Glutamatergic neuron (in vitro differentiated cells): ENCODE measurements at regions not wholly inside any gene's neighbourhood (a gene's known extent, or its start where the extent isn't known, plus 50 kb on each side); places are given as distances from the start of the nearest gene placed in this dataset.
A peak's percentile ranks its signal among the peaks of the same experiment; 100 is the strongest.

ENCODE experiments used
- DNase-seq: peaks from one replicate; pipeline ENCODE4 v3.0.0; 2022
- H3K27ac Mint-ChIP-seq: one replicate; pipeline ENCODE4 v1.8.0; 2020; ENCODE audit warnings: mild to moderate bottlenecking, mixed read lengths, inconsistent platforms; ENCODE audit not compliant: unreplicated experiment
- H3K27me3 Mint-ChIP-seq: one replicate; pipeline ENCODE4 v1.8.0; 2020; ENCODE audit warnings: mild to moderate bottlenecking, moderate library complexity, mixed read lengths, inconsistent platforms; ENCODE audit not compliant: unreplicated experiment
- H3K36me3 Mint-ChIP-seq: one replicate; pipeline ENCODE4 v1.8.0; 2020; ENCODE audit warnings: mild to moderate bottlenecking, mixed read lengths, inconsistent platforms; ENCODE audit not compliant: unreplicated experiment
- H3K4me1 Mint-ChIP-seq: one replicate; pipeline ENCODE4 v1.8.0; 2020; ENCODE audit warnings: mild to moderate bottlenecking, low read depth, mixed read lengths, inconsistent platforms; ENCODE audit not compliant: unreplicated experiment
- H3K4me3 Mint-ChIP-seq: one replicate; pipeline ENCODE4 v1.8.0; 2020; ENCODE audit warnings: mild to moderate bottlenecking, mixed read lengths, inconsistent platforms; ENCODE audit not compliant: unreplicated experiment
- H3K9me3 Mint-ChIP-seq: one replicate; pipeline ENCODE4 v1.8.0; 2020; ENCODE audit warnings: mild to moderate bottlenecking, moderate library complexity, mixed read lengths, inconsistent platforms; ENCODE audit not compliant: unreplicated experiment
- TF ChIP-seq, protein P1 (sequence below): fragments of 200-600 bp; sonication (generic); IDR thresholded peaks from one replicate; pipeline ENCODE4 v1.5.0; 2021; ENCODE audit not compliant: partially characterized antibody, unreplicated experiment

DNA sequence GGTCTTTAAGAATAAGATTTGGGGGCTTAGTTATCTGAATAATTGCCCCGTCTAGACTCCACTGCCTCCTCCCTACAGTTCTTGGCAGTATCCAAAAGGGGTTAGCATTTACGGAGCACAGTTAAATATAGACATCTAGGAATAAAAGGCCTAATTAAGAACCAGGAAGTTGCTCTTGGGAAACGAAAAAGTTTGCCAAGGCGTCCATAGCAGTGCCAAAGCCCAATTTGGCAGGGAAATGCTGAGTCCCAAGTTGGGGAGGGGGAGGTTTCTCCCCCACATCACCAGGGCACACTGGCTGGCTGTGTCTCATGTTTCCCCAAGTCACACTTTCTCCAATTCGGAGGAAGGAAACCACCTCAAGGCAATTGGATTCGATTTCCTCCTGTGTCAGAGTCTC lies 338.7 kb downstream of the FBXW7 start:
- Mint-ChIP-seq H3K27ac (no peak overlapping the region), H3K9me3 (peaks cover 1% of the 10 kb centered on the region), H3K4me3 (no peak overlapping the region), H3K36me3 (no peaks in the 10 kb centered on the region), H3K4me1 (no peaks in the 10 kb centered on the region), H3K27me3 (no peaks in the 10 kb centered on the region)
- DNase-seq = no peak
- TF ChIP-seq, protein P1, sequence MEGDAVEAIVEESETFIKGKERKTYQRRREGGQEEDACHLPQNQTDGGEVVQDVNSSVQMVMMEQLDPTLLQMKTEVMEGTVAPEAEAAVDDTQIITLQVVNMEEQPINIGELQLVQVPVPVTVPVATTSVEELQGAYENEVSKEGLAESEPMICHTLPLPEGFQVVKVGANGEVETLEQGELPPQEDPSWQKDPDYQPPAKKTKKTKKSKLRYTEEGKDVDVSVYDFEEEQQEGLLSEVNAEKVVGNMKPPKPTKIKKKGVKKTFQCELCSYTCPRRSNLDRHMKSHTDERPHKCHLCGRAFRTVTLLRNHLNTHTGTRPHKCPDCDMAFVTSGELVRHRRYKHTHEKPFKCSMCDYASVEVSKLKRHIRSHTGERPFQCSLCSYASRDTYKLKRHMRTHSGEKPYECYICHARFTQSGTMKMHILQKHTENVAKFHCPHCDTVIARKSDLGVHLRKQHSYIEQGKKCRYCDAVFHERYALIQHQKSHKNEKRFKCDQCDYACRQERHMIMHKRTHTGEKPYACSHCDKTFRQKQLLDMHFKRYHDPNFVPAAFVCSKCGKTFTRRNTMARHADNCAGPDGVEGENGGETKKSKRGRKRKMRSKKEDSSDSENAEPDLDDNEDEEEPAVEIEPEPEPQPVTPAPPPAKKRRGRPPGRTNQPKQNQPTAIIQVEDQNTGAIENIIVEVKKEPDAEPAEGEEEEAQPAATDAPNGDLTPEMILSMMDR = no peak

DNA sequence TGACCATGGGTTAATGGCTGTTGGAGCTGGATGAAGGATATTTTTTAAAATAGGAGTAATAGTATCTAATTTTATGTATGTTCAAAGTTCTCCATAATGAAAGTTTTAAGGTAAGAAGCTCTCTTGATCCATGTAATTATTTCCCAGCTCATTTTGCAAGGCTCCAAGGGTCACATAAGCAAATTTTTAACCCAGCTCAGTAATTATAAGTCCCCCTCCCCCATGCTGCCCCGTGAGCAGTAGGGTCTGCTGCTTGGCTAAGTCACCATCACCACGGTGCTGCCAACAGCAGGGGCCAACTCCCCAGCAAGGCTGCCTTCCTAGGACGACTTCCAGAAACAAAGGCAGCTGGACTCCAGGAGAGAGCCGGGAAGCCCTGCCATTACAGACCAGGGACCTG lies 340.0 kb downstream of the FBXW7 start:
- no peak overlapping the region for H3K27ac Mint-ChIP-seq
- TF ChIP-seq, protein P1 = no peak
- H3K4me3 Mint-ChIP-seq = no peak overlapping the region
- no peaks in the 10 kb centered on the region for H3K4me1 Mint-ChIP-seq
- no peaks in the 10 kb centered on the region for H3K27me3 Mint-ChIP-seq
- DNase-seq = no peak
- H3K9me3 Mint-ChIP-seq = peaks cover 1% of the 10 kb centered on the region
- H3K36me3 Mint-ChIP-seq = no peaks in the 10 kb centered on the region

DNA sequence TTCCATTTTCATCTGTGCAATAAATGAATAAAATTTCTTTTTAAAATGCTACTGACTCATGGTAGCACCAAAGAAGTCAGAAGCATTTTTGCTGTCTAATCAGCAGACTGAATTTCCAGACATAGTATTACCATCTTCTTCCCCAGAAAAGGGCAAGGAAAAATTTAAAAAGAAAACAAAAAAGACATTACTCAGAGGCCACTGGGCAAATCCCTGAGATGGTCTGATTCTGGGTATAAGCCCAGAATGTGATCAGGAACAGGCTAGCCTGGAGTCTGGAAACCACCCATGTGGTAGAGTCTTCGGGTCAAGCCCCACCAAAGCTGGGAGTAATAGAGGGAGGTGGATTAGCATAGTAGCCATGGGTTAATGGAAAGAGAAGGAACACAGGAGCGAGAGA lies 342.8 kb downstream of the FBXW7 start:
- H3K27ac Mint-ChIP-seq = no peak overlapping the region
- TF ChIP-seq, protein P1 = no peak
- DNase-seq = no peak
- peaks cover 1% of the 10 kb centered on the region for H3K9me3 Mint-ChIP-seq
- H3K36me3 Mint-ChIP-seq = no peaks in the 10 kb centered on the region
- H3K4me1 Mint-ChIP-seq = peaks cover 11% of the 10 kb centered on the region
- H3K27me3 Mint-ChIP-seq = peaks cover 3% of the 10 kb centered on the region
- H3K4me3 Mint-ChIP-seq = no peak overlapping the region

DNA sequence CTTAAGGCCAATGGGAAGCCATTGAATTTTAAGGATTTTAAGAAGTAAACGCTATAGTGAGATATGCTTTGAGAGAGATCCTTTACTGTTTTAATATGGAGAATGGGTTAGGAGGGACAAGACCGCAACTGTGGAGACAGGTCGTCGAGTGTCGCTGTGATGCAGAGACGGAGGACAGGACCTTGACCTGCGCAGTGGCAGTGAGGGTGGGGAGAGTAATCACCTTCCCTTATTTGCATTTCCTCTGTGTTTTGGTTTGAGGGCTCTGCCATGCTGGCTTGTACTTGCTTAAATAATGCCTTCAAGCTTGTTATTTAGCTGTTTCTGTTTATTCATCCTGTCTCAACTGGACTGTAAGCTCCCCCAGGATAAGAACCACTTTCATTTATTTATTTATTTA lies 345.0 kb downstream of the FBXW7 start:
- peaks cover 3% of the 10 kb centered on the region for H3K27me3 Mint-ChIP-seq
- no peak for DNase-seq
- no peak overlapping the region for H3K4me3 Mint-ChIP-seq
- peaks cover 1% of the 10 kb centered on the region for H3K9me3 Mint-ChIP-seq
- no peak overlapping the region for H3K27ac Mint-ChIP-seq
- TF ChIP-seq, protein P1 = no peak
- no peaks in the 10 kb centered on the region for H3K36me3 Mint-ChIP-seq
- peaks cover 12% of the 10 kb centered on the region for H3K4me1 Mint-ChIP-seq

DNA sequence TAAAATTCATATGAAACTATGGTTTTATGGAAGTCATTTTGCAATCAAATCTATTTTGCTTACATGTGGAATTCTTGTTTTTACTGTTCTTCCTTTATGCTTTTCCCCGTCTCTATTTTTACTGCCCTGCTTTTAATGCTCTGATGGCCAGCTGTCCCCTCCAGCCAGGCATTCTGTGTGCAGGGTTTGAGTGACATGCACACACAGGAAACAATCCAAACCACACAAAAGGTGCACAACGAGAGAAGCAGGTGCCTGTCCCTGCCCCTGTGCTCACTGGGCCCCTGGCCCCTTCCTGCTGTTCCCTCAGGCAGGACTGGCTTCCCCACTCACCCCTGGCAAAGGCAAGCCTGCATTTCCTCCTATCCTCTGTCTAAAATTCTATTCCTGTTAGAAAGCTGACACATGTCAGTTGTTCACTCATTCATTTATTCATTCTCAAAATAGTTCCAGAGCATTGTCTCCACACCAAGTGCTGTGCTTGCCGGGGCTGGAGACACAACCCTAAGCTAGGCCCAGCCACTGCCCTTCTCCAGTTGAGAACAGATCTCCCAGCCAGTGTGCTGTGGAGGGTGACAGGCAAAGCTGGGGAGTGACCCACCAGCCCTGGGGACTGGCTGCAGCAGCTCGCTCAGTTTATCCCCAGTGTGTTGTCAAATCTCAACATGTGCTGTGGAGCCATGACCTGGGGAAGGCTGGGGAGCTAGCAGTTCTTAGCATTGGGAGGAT lies 346.3 kb downstream of the FBXW7 start:
- TF ChIP-seq, protein P1 = no peak
- Mint-ChIP-seq H3K27ac (peak overlapping the region; percentile 64), H3K4me1 (peaks cover 13% of the 10 kb centered on the region), H3K27me3 (peaks cover 6% of the 10 kb centered on the region), H3K9me3 (peaks cover 1% of the 10 kb centered on the region), H3K36me3 (no peaks in the 10 kb centered on the region), H3K4me3 (no peak overlapping the region)
- no peak for DNase-seq
